HG03342 (cell line): ENCODE measurements at regions not wholly inside any gene's neighbourhood (a gene's known extent, or its start where the extent isn't known, plus 50 kb on each side); places are given as distances from the start of the nearest gene placed in this dataset.
A peak's percentile ranks its signal among the peaks of the same experiment; 100 is the strongest.

ENCODE experiments used
- ATAC-seq: cut with Tn5 transposase; IDR thresholded peaks from one replicate; pipeline ENCODE4 v1.9.1; 2021; ENCODE audit warnings: mild to moderate bottlenecking, moderate library complexity; ENCODE audit not compliant: unreplicated experiment

- no peak for ATAC-seq
Measured at GRCh38 chr1:96962751-96963211, 241.2 kb downstream of the PTBP2 start.

- ATAC-seq, result no peak
Measured at GRCh38 chr1:96964761-96965160, 243.2 kb downstream of the PTBP2 start.

- peak; percentile 92 for ATAC-seq
Measured at GRCh38 chr1:96966536-96967138, 245.1 kb downstream of the PTBP2 start.

GRCh38 chr1:96967311-96967710 is 245.7 kb downstream of the PTBP2 start:
- ATAC-seq, result no peak

GRCh38 chr1:96968541-96968940 is 247.0 kb downstream of the PTBP2 start:
- ATAC-seq, result no peak

- ATAC-seq, result no peak
Measured at GRCh38 chr1:96968983-96969382, 247.4 kb downstream of the PTBP2 start.

GRCh38 chr1:96969656-96970163 is 248.1 kb downstream of the PTBP2 start:
- no peak for ATAC-seq

GRCh38 chr1:96971439-96971838 is 249.9 kb downstream of the PTBP2 start:
- ATAC-seq, result no peak

GRCh38 chr1:96971849-96972602 is 250.4 kb downstream of the PTBP2 start:
- no peak for ATAC-seq

- no peak for ATAC-seq
Measured at GRCh38 chr1:96973605-96974004, 252.0 kb downstream of the PTBP2 start.

GRCh38 chr1:96978444-96978843 is 256.9 kb downstream of the PTBP2 start:
- ATAC-seq, result no peak

GRCh38 chr1:96978901-96979300 is 257.3 kb downstream of the PTBP2 start:
- ATAC-seq, result no peak

- ATAC-seq, result no peak
Measured at GRCh38 chr1:96979304-96980268, 258.0 kb downstream of the PTBP2 start.

- ATAC-seq, result no peak
Measured at GRCh38 chr1:96980448-96980847, 258.9 kb downstream of the PTBP2 start.

- no peak for ATAC-seq
Measured at GRCh38 chr1:96981181-96981580, 259.6 kb downstream of the PTBP2 start.

GRCh38 chr1:96982118-96982517 is 260.5 kb downstream of the PTBP2 start:
- ATAC-seq, result no peak

GRCh38 chr1:96983866-96984265 is 262.3 kb downstream of the PTBP2 start:
- no peak for ATAC-seq

GRCh38 chr1:96987186-96987703 is 265.7 kb downstream of the PTBP2 start:
- no peak for ATAC-seq

GRCh38 chr1:96989302-96989701 is 267.7 kb downstream of the PTBP2 start:
- no peak for ATAC-seq

- ATAC-seq, result no peak
Measured at GRCh38 chr1:96990136-96990535, 268.6 kb downstream of the PTBP2 start.

- no peak for ATAC-seq
Measured at GRCh38 chr1:96991261-96991660, 269.7 kb downstream of the PTBP2 start.
